ENCODE measurements at regions not wholly inside any gene's neighbourhood (a gene's known extent, or its start where the extent isn't known, plus 50 kb on each side); places are given as distances from the start of the nearest gene placed in this dataset.

GRCh38 chr5:104928906-104929520 lies 1366.4 kb upstream of the NUDT12 start:
- TF ChIP-seq ZBTB33 (IDR thresholded peaks at IDR 0.05) (no peak), CTCF (IDR thresholded peaks at IDR 0.05; ENCODE audit: low read depth, low read length, missing input control) (no peak), YY1 (IDR thresholded peaks at IDR 0.05) (no peak), SP1 (IDR thresholded peaks at IDR 0.05) (no peak), TAF1 (conservative IDR thresholded peaks at IDR 0.05) (no peak), ATF3 (IDR thresholded peaks at IDR 0.05) (no peak), RAD21 (IDR thresholded peaks at IDR 0.05) (no peak), GABPA (IDR thresholded peaks at IDR 0.05 in 1 of 2, conservative IDR thresholded peaks at IDR 0.05 in 1 of 2) (no peak), MAX (IDR thresholded peaks at IDR 0.05) (no peak), JUND (IDR thresholded peaks at IDR 0.05) (no peak), REST (IDR thresholded peaks at IDR 0.05) (no peak)

Measured in liver (tissue), 3 donors.